Calu3 (cell line): ENCODE measurements at regions not wholly inside any gene's neighbourhood (a gene's known extent, or its start where the extent isn't known, plus 50 kb on each side); places are given as distances from the start of the nearest gene placed in this dataset.
A peak's percentile ranks its signal among the peaks of the same experiment; 100 is the strongest.

Source experiments
- BruUV-seq: library from RNA; stranded (reverse); fragments of 400-500 nt; replicated peaks from 2 replicates; lab custom pipeline; 2021; lab: Mats Ljungman, UMichigan
- CTCF ChIA-PET: fragments of 300-600 bp; sonication (Branson Sonifier 250); formaldehyde crosslinking; loops from one replicate; lab custom pipeline; 2022; ENCODE audit warnings: antibody characterized with exemption; lab: Charles Lee
- DNase-seq: peaks from one replicate; pipeline ENCODE4 v3.0.0; 2022
- H3K27ac Mint-ChIP-seq: one replicate; pipeline ENCODE4 v1.8.0; 2022; ENCODE audit warnings: mixed read lengths; ENCODE audit not compliant: unreplicated experiment
- H3K27me3 Mint-ChIP-seq: one replicate; pipeline ENCODE4 v1.8.0; 2022; ENCODE audit warnings: mixed read lengths; ENCODE audit not compliant: unreplicated experiment
- H3K36me3 Mint-ChIP-seq: one replicate; pipeline ENCODE4 v1.8.0; 2022; ENCODE audit warnings: mild to moderate bottlenecking, moderate library complexity, mixed read lengths; ENCODE audit not compliant: insufficient read depth, unreplicated experiment
- H3K4me1 Mint-ChIP-seq: one replicate; pipeline ENCODE4 v1.8.0; 2022; ENCODE audit warnings: mild to moderate bottlenecking, low read depth, mixed read lengths; ENCODE audit not compliant: unreplicated experiment
- H3K4me3 Mint-ChIP-seq: one replicate; pipeline ENCODE4 v1.8.0; 2022; ENCODE audit warnings: mild to moderate bottlenecking, low read depth, moderate library complexity, mixed read lengths; ENCODE audit not compliant: unreplicated experiment
- H3K9me3 Mint-ChIP-seq: one replicate; pipeline ENCODE4 v1.8.0; 2022; ENCODE audit warnings: low read depth, mixed read lengths; ENCODE audit not compliant: unreplicated experiment
- intact Hi-C: fragments of 100-400 bp; cut with micrococcal nuclease; formaldehyde crosslinking; loops from one replicate; pipeline ENCODE4 v1.10.0; 2022; ENCODE audit not compliant: unreplicated experiment
- TF ChIP-seq, protein P1 (sequence below): fragments of 200-600 bp; IDR thresholded peaks from one replicate; pipeline ENCODE4 v1.8.0; 2022; ENCODE audit warnings: antibody characterized with exemption; ENCODE audit not compliant: unreplicated experiment

DNA sequence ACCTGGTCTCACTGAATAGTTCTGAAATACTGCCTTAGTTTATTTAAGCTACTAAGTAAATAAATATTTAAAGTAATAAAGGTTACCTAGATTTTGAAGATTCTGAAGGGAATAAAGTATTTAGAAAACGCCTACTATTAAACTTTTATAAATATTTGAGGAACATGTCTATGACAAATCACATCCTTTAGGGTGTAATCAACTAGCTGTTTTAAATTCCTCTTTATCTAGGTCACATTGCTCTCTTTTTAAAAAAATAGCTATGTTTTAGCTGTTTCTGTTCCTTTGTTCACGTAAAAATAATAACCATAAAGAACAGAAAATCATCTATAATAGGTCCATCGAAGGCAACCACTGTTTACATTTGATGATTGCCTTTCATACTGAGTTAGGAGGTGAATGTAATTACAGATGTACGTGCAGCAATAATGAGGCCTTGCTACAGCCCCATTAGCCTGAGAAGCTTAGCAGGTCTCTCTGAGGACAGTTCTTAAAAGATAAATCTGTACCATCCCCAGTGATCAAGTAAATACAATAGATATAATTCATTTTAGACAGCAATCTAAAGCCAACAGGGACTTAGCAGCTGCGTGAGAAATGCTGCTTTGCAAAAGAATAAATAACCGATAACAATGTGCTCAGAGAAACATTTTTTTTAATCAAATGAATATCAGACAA lies 449.5 kb downstream of the LIG4 start:
- no peaks in the 10 kb centered on the region for H3K27me3 Mint-ChIP-seq
- intact Hi-C loops = loop anchor here (10.0 kb wide), 1 partner anchor 69 kb away; no protein-coding TSS in a partner anchor
- no peaks in the 10 kb centered on the region for H3K36me3 Mint-ChIP-seq
- H3K27ac Mint-ChIP-seq = peak overlapping the region; percentile 46
- CTCF ChIA-PET = no interaction called here
- TF ChIP-seq, protein P1, sequence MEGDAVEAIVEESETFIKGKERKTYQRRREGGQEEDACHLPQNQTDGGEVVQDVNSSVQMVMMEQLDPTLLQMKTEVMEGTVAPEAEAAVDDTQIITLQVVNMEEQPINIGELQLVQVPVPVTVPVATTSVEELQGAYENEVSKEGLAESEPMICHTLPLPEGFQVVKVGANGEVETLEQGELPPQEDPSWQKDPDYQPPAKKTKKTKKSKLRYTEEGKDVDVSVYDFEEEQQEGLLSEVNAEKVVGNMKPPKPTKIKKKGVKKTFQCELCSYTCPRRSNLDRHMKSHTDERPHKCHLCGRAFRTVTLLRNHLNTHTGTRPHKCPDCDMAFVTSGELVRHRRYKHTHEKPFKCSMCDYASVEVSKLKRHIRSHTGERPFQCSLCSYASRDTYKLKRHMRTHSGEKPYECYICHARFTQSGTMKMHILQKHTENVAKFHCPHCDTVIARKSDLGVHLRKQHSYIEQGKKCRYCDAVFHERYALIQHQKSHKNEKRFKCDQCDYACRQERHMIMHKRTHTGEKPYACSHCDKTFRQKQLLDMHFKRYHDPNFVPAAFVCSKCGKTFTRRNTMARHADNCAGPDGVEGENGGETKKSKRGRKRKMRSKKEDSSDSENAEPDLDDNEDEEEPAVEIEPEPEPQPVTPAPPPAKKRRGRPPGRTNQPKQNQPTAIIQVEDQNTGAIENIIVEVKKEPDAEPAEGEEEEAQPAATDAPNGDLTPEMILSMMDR = no peak
- no peaks in the 10 kb centered on the region for H3K9me3 Mint-ChIP-seq
- H3K4me1 Mint-ChIP-seq = no peaks in the 10 kb centered on the region
- DNase-seq = no peak
- no peak overlapping the region for H3K4me3 Mint-ChIP-seq
- BruUV-seq = no TSS peak

- no peaks in the 10 kb centered on the region for H3K27me3 Mint-ChIP-seq
- BruUV-seq = no TSS peak
- CTCF ChIA-PET = no interaction called here
- no peaks in the 10 kb centered on the region for H3K9me3 Mint-ChIP-seq
- H3K4me1 Mint-ChIP-seq = no peaks in the 10 kb centered on the region
- no peaks in the 10 kb centered on the region for H3K36me3 Mint-ChIP-seq
- DNase-seq = no peak
- TF ChIP-seq, protein P1 = no peak
- H3K4me3 Mint-ChIP-seq = no peak overlapping the region
- no peak overlapping the region for H3K27ac Mint-ChIP-seq
- intact Hi-C loops = loop anchor here (10.0 kb wide), 1 partner anchor 71 kb away; no protein-coding TSS in a partner anchor
Observed at GRCh38 chr13:107764046-107764445, 451.3 kb downstream of the LIG4 start.

- DNase-seq = no peak
- Mint-ChIP-seq H3K4me1 (no peaks in the 10 kb centered on the region), H3K4me3 (no peak overlapping the region), H3K27me3 (no peaks in the 10 kb centered on the region), H3K27ac (no peak overlapping the region), H3K9me3 (no peaks in the 10 kb centered on the region), H3K36me3 (no peaks in the 10 kb centered on the region)
- TF ChIP-seq, protein P1 = no peak
- BruUV-seq = no TSS peak
- CTCF ChIA-PET = no interaction called here
- intact Hi-C loops = no loop called here
Observed at GRCh38 chr13:107753748-107754147, 461.6 kb downstream of the LIG4 start.

DNA sequence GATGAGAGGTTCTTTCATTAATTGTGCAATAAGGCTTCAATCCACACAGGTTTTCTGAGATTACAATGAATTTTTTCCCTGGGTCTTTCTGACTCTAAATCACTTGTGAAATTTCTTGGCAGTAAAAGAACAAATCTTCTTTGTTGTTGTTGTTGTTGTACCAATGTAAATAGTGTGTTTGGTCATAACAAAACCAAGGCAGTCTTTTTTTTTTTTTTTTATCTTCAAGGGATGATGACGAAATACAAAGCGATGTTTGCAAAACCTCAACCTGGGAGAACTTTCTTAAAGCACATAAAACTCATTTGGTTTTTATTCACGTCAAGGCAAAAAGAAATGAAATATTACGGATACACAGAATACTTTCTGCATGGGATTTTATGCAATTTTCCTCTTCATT lies 462.0 kb downstream of the LIG4 start:
- no peak for DNase-seq
- no peak overlapping the region for H3K4me3 Mint-ChIP-seq
- intact Hi-C loops = no loop called here
- TF ChIP-seq, protein P1 = no peak
- no peaks in the 10 kb centered on the region for H3K27me3 Mint-ChIP-seq
- no peaks in the 10 kb centered on the region for H3K36me3 Mint-ChIP-seq
- no peaks in the 10 kb centered on the region for H3K9me3 Mint-ChIP-seq
- CTCF ChIA-PET = no interaction called here
- H3K27ac Mint-ChIP-seq = no peak overlapping the region
- H3K4me1 Mint-ChIP-seq = no peaks in the 10 kb centered on the region
- BruUV-seq = no TSS peak
